ENCODE measurements at regions not wholly inside any gene's neighbourhood (a gene's known extent, or its start where the extent isn't known, plus 50 kb on each side); places are given as distances from the start of the nearest gene placed in this dataset.

GRCh38 chr3:11737742-11738141, 94.0 kb upstream of the VGLL4 start:
- CTCF ChIA-PET, result no interaction called here

GRCh38 chr3:11736136-11736833, 92.6 kb upstream of the VGLL4 start:
- CTCF ChIA-PET, result interaction anchor here (1.2 kb wide), 1 partner anchor 67 kb away, joined by 6 read pairs; no protein-coding TSS in a partner anchor
- Histone ChIP-seq H3K36me3 (ENCODE audit: control insufficient read depth in 2 of 2, insufficient read depth in 1 of 2, low read length in 2 of 2) (no peaks in the 10 kb centered on the region), H3K4me3 (ENCODE audit: low read depth, low read length) (no peak overlapping the region), H3K27ac (ENCODE audit: extremely low read depth, low read depth, low read length) (no peak overlapping the region), H3K9me3 (ENCODE audit: control insufficient read depth, insufficient read depth, low read depth, low read length) (no peaks in the 10 kb centered on the region), H3K4me1 (ENCODE audit: control insufficient read depth, insufficient read depth, low read length) (peaks cover 4% of the 10 kb centered on the region; the same call in 1 of the 2 replicates)
- TF ChIP-seq ZNF148 (tag by site-specific recombination; IDR thresholded peaks at IDR 0.05; ENCODE audit: borderline replicate concordance) (no peak), ZNF571 (tag by site-specific recombination; IDR thresholded peaks at IDR 0.05) (no peak), ZNF24 (tag by site-specific recombination; IDR thresholded peaks at IDR 0.05) (no peak), ZSCAN30 (tag by site-specific recombination; IDR thresholded peaks at IDR 0.05) (0 out of 2 replicates have a peak, but pooled peaks have one; percentile 11), SETDB1 (IDR thresholded peaks at IDR 0.05; ENCODE audit: insufficient read length, low read length) (no peak), ZIC2 (tag by site-specific recombination; IDR thresholded peaks at IDR 0.05) (peak; percentile 40; the same call in 1 of the 2 replicates), ZNF335 (tag by site-specific recombination; conservative IDR thresholded peaks at IDR 0.05) (peak; percentile 37; the same call in 1 of the 2 replicates), MYNN (tag by site-specific recombination; IDR thresholded peaks at IDR 0.05; ENCODE audit: borderline replicate concordance) (no peak), ZNF664 (tag by site-specific recombination; IDR thresholded peaks at IDR 0.05) (peak; percentile 88), ZNF610 (tag by site-specific recombination; IDR thresholded peaks at IDR 0.05; ENCODE audit: borderline replicate concordance) (no peak), ZNF146 (tag by site-specific recombination; IDR thresholded peaks at IDR 0.05) (no peak), ZNF843 (tag by site-specific recombination; IDR thresholded peaks at IDR 0.05) (no peak)
- POLR2A ChIA-PET, result no interaction called here

More at GRCh38 chr3:11737742-11738141, 94.0 kb upstream of the VGLL4 start:
- POLR2A ChIA-PET, result no interaction called here
- Histone ChIP-seq H3K36me3 (ENCODE audit: control insufficient read depth in 2 of 2, insufficient read depth in 1 of 2, low read length in 2 of 2) (no peaks in the 10 kb centered on the region), H3K4me3 (ENCODE audit: low read depth, low read length) (no peak overlapping the region), H3K9me3 (ENCODE audit: control insufficient read depth, insufficient read depth, low read depth, low read length) (no peaks in the 10 kb centered on the region), H3K4me1 (ENCODE audit: control insufficient read depth, insufficient read depth, low read length) (peaks cover 4% of the 10 kb centered on the region; the same call in 1 of the 2 replicates), H3K27ac (ENCODE audit: extremely low read depth, low read depth, low read length) (no peak overlapping the region)
- TF ChIP-seq PRDM6 (tag by site-specific recombination; IDR thresholded peaks at IDR 0.05), result peak; percentile 30; the same call in 1 of the 2 replicates
- TF ChIP-seq ZNF791 (tag by site-specific recombination; IDR thresholded peaks at IDR 0.05), result no peak
- no peak for TF ChIP-seq ZNF423 (tag by site-specific recombination; IDR thresholded peaks at IDR 0.05)
- peak; percentile 92 for TF ChIP-seq ZNF18 (tag by site-specific recombination; IDR thresholded peaks at IDR 0.05)
